B cell (primary cell): ENCODE measurements at regions not wholly inside any gene's neighbourhood (a gene's known extent, or its start where the extent isn't known, plus 50 kb on each side); places are given as distances from the start of the nearest gene placed in this dataset.

Experiments
- ATAC-seq: fragments of 200-7000 bp; cut with Tn5 transposase; one replicate; pipeline ENCODE4 v1.10.0; 2021; ENCODE audit warnings: low read depth, mild to moderate bottlenecking, moderate number of reproducible peaks, moderate library complexity
- CTCF ChIA-PET: fragments of 350-600 bp; sonication (Branson Sonifier 250); formaldehyde crosslinking; loops from one replicate; lab custom pipeline; 2021; ENCODE audit warnings: antibody characterized with exemption, inconsistent platforms; lab: Charles Lee
- POLR2A ChIA-PET: fragments of 350-600 bp; sonication (Branson Sonifier 250); formaldehyde crosslinking; loops from one replicate; lab custom pipeline; 2021; ENCODE audit warnings: antibody characterized with exemption; lab: Charles Lee
- DNase-seq: peaks from one replicate; pipeline ENCODE4 v3.0.0; 2013
- H2AFZ ChIP-seq: 2 replicates; pipeline ENCODE4 v1.6.1; 2012; ENCODE audit warnings: mild to moderate bottlenecking, low read depth, low read length; ENCODE audit not compliant: insufficient read depth, poor library complexity, severe bottlenecking
- H3K27ac ChIP-seq, 2 donors: 1 replicate in 1 of 2; 2 replicates in 1 of 2; pipeline ENCODE4 v1.5.1; 2012 to 2013; ENCODE audit warnings: low read length in 2 of 2, mild to moderate bottlenecking in 2 of 2, moderate library complexity in 1 of 2
- H3K27me3 ChIP-seq, 4 experiments: fragments of 200-600 bp in 1 of 4; sonication (generic) in 1 of 4; replicated peaks in 1 of 4; 1 replicate in 2 of 4; 2 replicates in 2 of 4; pipeline versions ENCODE4 v1.6.1 to v1.7.0; 2013 to 2016; ENCODE audit warnings: low read length in 3 of 4, mild to moderate bottlenecking in 2 of 4, mixed read lengths in 1 of 4, moderate library complexity in 1 of 4; ENCODE audit not compliant: insufficient read depth in 4 of 4, control insufficient read depth in 3 of 4; ENCODE audit errors: control extremely low read depth in 1 of 4
- H3K36me3 ChIP-seq, 2 experiments: replicated peaks in 1 of 2; 1 replicate in 1 of 2; 2 replicates in 1 of 2; pipeline versions ENCODE4 v1.6.1 to v1.7.1; 2013; ENCODE audit warnings: low read length in 1 of 2; ENCODE audit not compliant: insufficient read depth in 2 of 2, control insufficient read depth in 1 of 2; ENCODE audit errors: control extremely low read depth in 1 of 2, extremely low read depth in 1 of 2
- H3K4me1 ChIP-seq, 2 donors: fragments of 200-600 bp in 1 of 2; sonication (generic) in 1 of 2; 1 replicate in 1 of 2; 2 replicates in 1 of 2; pipeline versions ENCODE4 v1.5.1 to v1.6.1; 2013 to 2017; ENCODE audit warnings: low read length in 2 of 2; ENCODE audit not compliant: control insufficient read depth in 2 of 2, insufficient read depth in 2 of 2
- H3K4me2 ChIP-seq: replicated peaks from 2 replicates; pipeline ENCODE3; 2012; ENCODE audit warnings: mild to moderate bottlenecking, low read depth, low read length; ENCODE audit not compliant: poor library complexity, severe bottlenecking
- H3K4me3 ChIP-seq, 5 experiments: fragments of 200-600 bp in 1 of 5; sonication (generic) in 1 of 5; 1 replicate in 3 of 5; 2 replicates in 2 of 5; pipeline versions ENCODE4 v1.5.1 to v1.7.0; 2011 to 2016; ENCODE audit warnings: low read length in 4 of 5, mild to moderate bottlenecking in 4 of 5, low read depth in 2 of 5, control low read depth in 1 of 5, moderate library complexity in 1 of 5; ENCODE audit not compliant: insufficient read depth in 1 of 5; ENCODE audit errors: control extremely low read depth in 1 of 5, extremely low read depth in 1 of 5
- H3K79me2 ChIP-seq: fragments of 200-600 bp; sonication (generic); one replicate; pipeline ENCODE4 v1.6.0; 2016; ENCODE audit warnings: low read length; ENCODE audit not compliant: control insufficient read depth, insufficient read depth
- H3K9ac ChIP-seq: fragments of 200-600 bp; sonication (generic); 2 replicates; pipeline ENCODE4 v1.6.1; 2017; ENCODE audit warnings: mild to moderate bottlenecking, low read length, moderate library complexity
- H3K9me3 ChIP-seq, 3 donors: one replicate each; pipeline versions ENCODE4 v1.6.1 to v1.7.1; 2013; ENCODE audit warnings: low read length in 2 of 3; ENCODE audit not compliant: control insufficient read depth in 2 of 3, insufficient read depth in 1 of 3; ENCODE audit errors: control extremely low read depth in 1 of 3
- H4K20me1 ChIP-seq: 2 replicates; pipeline ENCODE4 v1.6.0; 2012; ENCODE audit warnings: mild to moderate bottlenecking, low read length; ENCODE audit not compliant: insufficient read depth, control insufficient read depth, poor library complexity, severe bottlenecking
- H3K27ac Mint-ChIP-seq: one replicate; pipeline ENCODE4 v1.8.0; 2021; ENCODE audit warnings: mixed read lengths
- H3K27me3 Mint-ChIP-seq: one replicate; pipeline ENCODE4 v1.8.0; 2021; ENCODE audit warnings: mixed read lengths
- H3K4me1 Mint-ChIP-seq: one replicate; pipeline ENCODE4 v1.8.0; 2021; ENCODE audit warnings: mixed read lengths
- H3K4me3 Mint-ChIP-seq: one replicate; pipeline ENCODE4 v1.8.0; 2021; ENCODE audit warnings: mixed read lengths
- H3K9me3 Mint-ChIP-seq: one replicate; pipeline ENCODE4 v1.8.0; 2022; ENCODE audit warnings: mixed read lengths; ENCODE audit not compliant: insufficient read depth
- EZH2 ChIP-seq: IDR thresholded peaks from 2 replicates; pipeline ENCODE4 v1.6.1; 2012; ENCODE audit warnings: borderline replicate concordance, low read depth, mild to moderate bottlenecking, moderate library complexity, low read length; ENCODE audit not compliant: insufficient read depth, poor library complexity, severe bottlenecking
- WGBS: methylation state at CpG from one replicate; pipeline ENCODE4 v1.1.5; 2013; ENCODE audit warnings: missing lambda C conversion rate; ENCODE audit not compliant: insufficient coverage; 5-methylcytosine and 5-hydroxymethylcytosine counted together
- intact Hi-C: fragments of 100-400 bp; cut with micrococcal nuclease; formaldehyde crosslinking; loops from one replicate; pipeline ENCODE4 v1.10.0; 2022
- TF ChIP-seq, protein P1 (sequence below): fragments of 200-600 bp; IDR thresholded peaks from one replicate; pipeline ENCODE4 v1.8.0; 2022; ENCODE audit warnings: antibody characterized with exemption, mild to moderate bottlenecking

DNA sequence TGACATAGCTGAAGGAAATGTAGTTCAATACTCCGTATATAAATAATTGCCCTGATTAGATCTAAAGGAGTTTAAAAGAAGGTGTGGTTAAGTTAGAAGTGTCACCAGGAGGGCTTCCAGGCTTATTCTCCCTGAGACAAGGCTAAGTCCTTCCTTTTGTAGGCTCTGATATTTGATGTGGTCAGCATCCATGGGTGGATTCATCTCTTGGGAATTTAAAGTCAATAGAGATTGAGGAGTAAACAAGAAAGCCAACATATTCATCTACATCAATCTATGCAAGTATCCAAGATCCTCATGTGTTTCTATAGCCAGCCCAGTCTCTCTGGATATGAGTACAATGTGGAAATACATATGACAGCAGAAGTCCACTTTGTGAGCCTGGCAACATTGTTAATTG lies 76.8 kb downstream of the KCTD12 start:
- H4K20me1 ChIP-seq, result no peaks in the 10 kb centered on the region
- ATAC-seq, result no peak
- peaks cover 9% of the 10 kb centered on the region for H3K9me3 Mint-ChIP-seq
- H2AFZ ChIP-seq, result no peak overlapping the region
- no peak overlapping the region for H3K4me2 ChIP-seq
- WGBS, result no CpG with 5 or more reads among the region's 1 CpG
- no peak overlapping the region for H3K9ac ChIP-seq
- H3K79me2 ChIP-seq, result no peaks in the 10 kb centered on the region
- H3K4me1 Mint-ChIP-seq, result no peaks in the 10 kb centered on the region
- H3K4me3 ChIP-seq, result no peak overlapping the region
- no peaks in the 10 kb centered on the region for H3K4me1 ChIP-seq
- intact Hi-C loops, result no loop called here
- no peaks in the 10 kb centered on the region for H3K36me3 ChIP-seq
- H3K27me3 ChIP-seq, result no peaks in the 10 kb centered on the region
- no peaks in the 10 kb centered on the region for H3K27me3 Mint-ChIP-seq
- DNase-seq, result no peak
- POLR2A ChIA-PET, result no interaction called here
- CTCF ChIA-PET, result no interaction called here
- no peak overlapping the region for H3K27ac ChIP-seq
- H3K9me3 ChIP-seq, result peaks cover 0 to 6% (median 0%) of the 10 kb centered on the region in 3 donors
- TF ChIP-seq EZH2, result no peak
- TF ChIP-seq, protein P1, sequence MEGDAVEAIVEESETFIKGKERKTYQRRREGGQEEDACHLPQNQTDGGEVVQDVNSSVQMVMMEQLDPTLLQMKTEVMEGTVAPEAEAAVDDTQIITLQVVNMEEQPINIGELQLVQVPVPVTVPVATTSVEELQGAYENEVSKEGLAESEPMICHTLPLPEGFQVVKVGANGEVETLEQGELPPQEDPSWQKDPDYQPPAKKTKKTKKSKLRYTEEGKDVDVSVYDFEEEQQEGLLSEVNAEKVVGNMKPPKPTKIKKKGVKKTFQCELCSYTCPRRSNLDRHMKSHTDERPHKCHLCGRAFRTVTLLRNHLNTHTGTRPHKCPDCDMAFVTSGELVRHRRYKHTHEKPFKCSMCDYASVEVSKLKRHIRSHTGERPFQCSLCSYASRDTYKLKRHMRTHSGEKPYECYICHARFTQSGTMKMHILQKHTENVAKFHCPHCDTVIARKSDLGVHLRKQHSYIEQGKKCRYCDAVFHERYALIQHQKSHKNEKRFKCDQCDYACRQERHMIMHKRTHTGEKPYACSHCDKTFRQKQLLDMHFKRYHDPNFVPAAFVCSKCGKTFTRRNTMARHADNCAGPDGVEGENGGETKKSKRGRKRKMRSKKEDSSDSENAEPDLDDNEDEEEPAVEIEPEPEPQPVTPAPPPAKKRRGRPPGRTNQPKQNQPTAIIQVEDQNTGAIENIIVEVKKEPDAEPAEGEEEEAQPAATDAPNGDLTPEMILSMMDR, result no peak
- H3K4me3 Mint-ChIP-seq, result no peak overlapping the region
- H3K27ac Mint-ChIP-seq, result no peak overlapping the region

DNA sequence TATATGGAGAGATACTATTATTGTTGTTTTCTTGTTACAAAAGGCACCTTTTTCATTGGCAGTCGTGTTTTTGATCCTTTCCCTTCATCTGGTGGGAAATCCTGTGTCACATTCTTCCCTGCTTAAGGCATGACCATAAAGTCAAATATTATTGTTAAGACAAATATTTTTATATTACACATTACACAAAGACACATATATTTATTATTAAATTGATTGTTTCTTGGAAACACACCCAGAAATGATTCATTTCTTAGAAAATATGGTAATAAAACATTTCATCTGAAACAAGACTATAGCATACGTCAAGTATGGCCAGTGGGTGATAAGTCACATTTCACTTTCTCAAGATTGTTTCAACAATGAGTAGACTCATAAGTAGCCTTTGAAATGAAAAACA lies 77.3 kb downstream of the KCTD12 start:
- WGBS, result no CpG with 5 or more reads among the region's 2 CpGs
- H3K4me3 ChIP-seq, result no peak overlapping the region
- TF ChIP-seq EZH2, result no peak
- TF ChIP-seq, protein P1, result no peak

More for the DNA sequence above, 77.3 kb downstream of the KCTD12 start:
- ChIA-PET POLR2A (no interaction called here), CTCF (no interaction called here)
- Histone ChIP-seq H4K20me1 (no peaks in the 10 kb centered on the region), H3K27ac (no peak overlapping the region), H3K27me3 (no peaks in the 10 kb centered on the region), H3K36me3 (no peaks in the 10 kb centered on the region), H3K79me2 (no peaks in the 10 kb centered on the region), H2AFZ (no peak overlapping the region), H3K9ac (no peak overlapping the region), H3K4me2 (no peak overlapping the region), H3K9me3 (peaks cover 0 to 6% (median 0%) of the 10 kb centered on the region in 3 donors), H3K4me1 (no peaks in the 10 kb centered on the region)
- DNase-seq, result no peak
- no peak overlapping the region for H3K4me3 Mint-ChIP-seq
- ATAC-seq, result no peak
- H3K9me3 Mint-ChIP-seq, result peaks cover 9% of the 10 kb centered on the region
- H3K27ac Mint-ChIP-seq, result no peak overlapping the region
- intact Hi-C loops, result no loop called here
- no peaks in the 10 kb centered on the region for H3K27me3 Mint-ChIP-seq
- no peaks in the 10 kb centered on the region for H3K4me1 Mint-ChIP-seq
